Ishikawa (cell line): ENCODE measurements at regions not wholly inside any gene's neighbourhood (a gene's known extent, or its start where the extent isn't known, plus 50 kb on each side); places are given as distances from the start of the nearest gene placed in this dataset.

Experiments used
- CEBPB ChIP-seq: IDR thresholded peaks from 2 replicates; pipeline ENCODE4 v1.6.1; 2012
- CREB1 ChIP-seq: IDR thresholded peaks from 2 replicates; pipeline ENCODE4 v1.6.1; 2012; ENCODE audit warnings: low read depth
- EGR1 ChIP-seq: IDR thresholded peaks from 2 replicates; pipeline ENCODE4 v1.6.1; 2012
- EP300 ChIP-seq: IDR thresholded peaks from 2 replicates; pipeline ENCODE4 v1.6.1; 2012; ENCODE audit warnings: borderline replicate concordance
- FOXM1 ChIP-seq: IDR thresholded peaks from 2 replicates; pipeline ENCODE4 v1.6.1; 2012; ENCODE audit warnings: low read depth, borderline replicate concordance
- MAX ChIP-seq: IDR thresholded peaks from 2 replicates; pipeline ENCODE4 v1.6.1; 2012
- NFIC ChIP-seq: IDR thresholded peaks from 2 replicates; pipeline ENCODE4 v1.6.1; 2012
- RAD21 ChIP-seq: IDR thresholded peaks from 2 replicates; pipeline ENCODE4 v1.6.1; 2012; ENCODE audit warnings: low read depth
- REST ChIP-seq: IDR thresholded peaks from 2 replicates; pipeline ENCODE4 v1.6.1; 2012; ENCODE audit warnings: low read depth, mild to moderate bottlenecking
- TAF1 ChIP-seq: IDR thresholded peaks from 2 replicates; pipeline ENCODE4 v1.6.1; 2012; ENCODE audit warnings: low read depth, mild to moderate bottlenecking
- TCF12 ChIP-seq: IDR thresholded peaks from 2 replicates; pipeline ENCODE4 v1.6.1; 2012; ENCODE audit warnings: low read depth
- TEAD4 ChIP-seq: IDR thresholded peaks from 2 replicates; pipeline ENCODE4 v1.6.1; 2012
- USF1 ChIP-seq: IDR thresholded peaks from 2 replicates; pipeline ENCODE4 v1.6.1; 2012
- YY1 ChIP-seq: IDR thresholded peaks from 2 replicates; pipeline ENCODE4 v1.6.1; 2012; ENCODE audit warnings: low read depth
- ZBTB7A ChIP-seq: IDR thresholded peaks from 2 replicates; pipeline ENCODE4 v1.6.1; 2012; ENCODE audit warnings: low read depth

- TF ChIP-seq NFIC (no peak), YY1 (no peak), CEBPB (no peak), RAD21 (peak; percentile 71)
Measured at GRCh38 chr4:129641179-129641578, 545.2 kb downstream of the C4orf33 start.

GRCh38 chr4:129645461-129645860 is 549.5 kb downstream of the C4orf33 start:
- TF ChIP-seq CEBPB (no peak), NFIC (no peak), MAX (no peak)

GRCh38 chr4:129668092-129668491 is 572.1 kb downstream of the C4orf33 start:
- TF ChIP-seq YY1 (no peak), EP300 (no peak)

GRCh38 chr4:129672941-129673340 is 577.0 kb downstream of the C4orf33 start:
- no peak for TF ChIP-seq MAX

GRCh38 chr4:129675036-129675435 is 579.1 kb downstream of the C4orf33 start:
- no peak for TF ChIP-seq ZBTB7A
- TF ChIP-seq CEBPB: peak; percentile 79

GRCh38 chr4:129676934-129677333 is 581.0 kb downstream of the C4orf33 start:
- no peak for TF ChIP-seq CEBPB

- no peak for TF ChIP-seq RAD21
- TF ChIP-seq NFIC: no peak
- TF ChIP-seq TAF1: no peak
- no peak for TF ChIP-seq CEBPB
- TF ChIP-seq USF1: no peak
- TF ChIP-seq FOXM1: no peak
- TF ChIP-seq ZBTB7A: no peak
- no peak for TF ChIP-seq TEAD4
- TF ChIP-seq EGR1: no peak
- no peak for TF ChIP-seq CREB1
- TF ChIP-seq EP300: no peak
- TF ChIP-seq TCF12: no peak
- no peak for TF ChIP-seq REST
- TF ChIP-seq MAX: no peak
- TF ChIP-seq YY1: no peak
Measured at GRCh38 chr4:129682586-129682985, 586.6 kb downstream of the C4orf33 start.

- TF ChIP-seq ZBTB7A (no peak), CEBPB (no peak), TAF1 (no peak), USF1 (no peak), RAD21 (no peak), REST (no peak), TEAD4 (no peak), YY1 (no peak), TCF12 (no peak)
Measured at GRCh38 chr4:129707949-129708348, 612.0 kb downstream of the C4orf33 start.
